Left colon (tissue), 2 donors: ENCODE measurements at regions not wholly inside any gene's neighbourhood (a gene's known extent, or its start where the extent isn't known, plus 50 kb on each side); places are given as distances from the start of the nearest gene placed in this dataset.

Experiments
- ATAC-seq: fragments of 200-7000 bp; cut with Tn5 transposase; one replicate; pipeline ENCODE4 v1.9.1; 2020; ENCODE audit warnings: mild to moderate bottlenecking, moderate library complexity
- DNase-seq, 2 donors: peaks; one replicate each; pipeline ENCODE4 v3.0.0-alpha.2; 2020
- intact Hi-C, 2 donors: fragments of 100-400 bp; cut with DNase I in 1 of 2; cut with micrococcal nuclease in 1 of 2; formaldehyde crosslinking; loops; one replicate each; pipeline versions ENCODE4 v1.11.2 to v1.14.0; 2022; cut with DNase I, micrococcal nuclease
- donor health status: DM: no; HTN: no; CAD: no.
- donor health status: DM: yes; HTN: yes; CAD: no.

DNA sequence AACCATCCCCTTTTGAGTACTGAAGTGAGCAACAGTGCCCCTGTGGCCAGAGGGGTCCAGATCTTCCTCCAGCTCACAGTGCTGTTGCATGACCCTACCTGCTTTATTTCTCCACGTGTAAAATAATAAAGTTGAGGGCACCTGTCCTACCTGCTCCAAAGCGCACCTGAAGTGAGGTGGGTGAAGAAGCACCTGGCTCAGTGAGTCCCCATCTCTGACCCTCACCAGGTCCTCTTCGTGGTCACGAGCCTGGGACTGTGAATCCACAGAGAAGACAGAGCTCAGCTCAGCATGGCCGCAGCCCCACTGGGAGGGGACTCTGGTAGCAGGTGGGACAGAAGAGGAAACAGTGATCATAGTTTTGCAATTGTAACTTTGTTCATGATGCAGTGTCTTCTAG is 976.7 kb upstream of the TMEM132C start:
- no peak for ATAC-seq
- intact Hi-C loops = loop anchor here in 1 of 2 donors (5.0 kb wide), 1 partner anchor 183 kb away; no protein-coding TSS in a partner anchor
- DNase-seq = no peak

DNA sequence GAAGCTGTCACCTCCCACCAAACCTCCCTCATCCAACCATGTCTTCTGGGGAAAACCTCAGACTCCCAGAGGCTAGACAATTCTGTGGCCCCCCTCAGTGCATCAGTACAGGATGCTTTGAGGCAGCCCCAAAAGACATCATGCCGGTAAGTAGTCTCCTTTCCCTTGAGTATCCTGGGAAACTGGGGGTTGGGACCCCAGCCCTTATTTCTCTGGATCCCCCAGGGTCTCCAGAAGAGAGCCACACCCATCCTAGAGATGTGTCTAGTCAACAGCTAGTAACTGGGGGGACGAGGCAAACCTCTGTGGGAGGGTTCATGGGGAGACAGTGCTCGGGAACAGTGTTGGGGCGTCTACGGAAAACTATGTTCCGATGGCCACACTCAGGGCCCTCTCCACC is 974.2 kb upstream of the TMEM132C start:
- no peak for DNase-seq
- intact Hi-C loops = loop anchor here in 1 of 2 donors (5.0 kb wide), 1 partner anchor 185 kb away; no protein-coding TSS in a partner anchor
- ATAC-seq = no peak

DNA sequence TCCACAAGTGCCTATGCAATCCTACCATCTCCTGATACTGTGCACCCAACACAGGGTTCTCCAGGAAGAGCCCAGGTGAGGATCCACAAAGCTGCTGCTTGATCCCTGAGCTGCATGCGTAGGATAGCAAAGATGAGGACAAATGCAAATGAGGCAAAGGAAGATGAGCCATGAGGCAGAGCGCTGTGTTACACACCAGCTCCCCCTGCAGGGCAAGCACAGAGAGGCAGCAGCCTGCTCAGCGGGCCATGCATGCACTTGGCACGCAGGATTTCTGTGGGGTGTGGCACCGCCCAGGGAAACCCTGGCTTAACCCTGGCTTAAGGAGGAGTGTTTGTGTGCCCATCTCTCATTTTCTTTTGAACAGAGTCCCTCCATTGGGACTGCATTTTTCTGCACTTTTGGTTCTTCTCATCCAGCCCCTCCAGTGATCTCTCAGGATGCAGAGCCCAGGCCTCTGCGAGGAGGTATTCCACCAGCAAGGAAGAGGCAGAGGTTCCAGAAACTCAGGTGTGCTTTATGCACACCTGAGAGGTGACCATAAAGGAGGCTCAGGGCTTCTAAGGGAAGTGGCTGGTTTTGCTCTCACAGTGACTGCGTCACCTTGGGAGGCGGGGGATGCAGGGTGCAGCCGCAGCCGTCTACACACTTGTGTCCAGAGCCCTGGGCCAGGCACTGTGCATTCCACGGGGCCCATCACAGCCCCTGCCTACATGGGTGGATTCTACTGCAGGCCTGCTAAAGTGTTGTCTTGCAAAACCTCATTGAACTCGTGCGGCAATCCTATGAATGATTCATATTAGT is 973.3 kb upstream of the TMEM132C start:
- intact Hi-C loops = loop anchor here in 1 of 2 donors (5.0 kb wide), 1 partner anchor 186 kb away; no protein-coding TSS in a partner anchor
- ATAC-seq (peak; percentile 94), DNase-seq (peak in 1 of 2 donors; percentile 59)

DNA sequence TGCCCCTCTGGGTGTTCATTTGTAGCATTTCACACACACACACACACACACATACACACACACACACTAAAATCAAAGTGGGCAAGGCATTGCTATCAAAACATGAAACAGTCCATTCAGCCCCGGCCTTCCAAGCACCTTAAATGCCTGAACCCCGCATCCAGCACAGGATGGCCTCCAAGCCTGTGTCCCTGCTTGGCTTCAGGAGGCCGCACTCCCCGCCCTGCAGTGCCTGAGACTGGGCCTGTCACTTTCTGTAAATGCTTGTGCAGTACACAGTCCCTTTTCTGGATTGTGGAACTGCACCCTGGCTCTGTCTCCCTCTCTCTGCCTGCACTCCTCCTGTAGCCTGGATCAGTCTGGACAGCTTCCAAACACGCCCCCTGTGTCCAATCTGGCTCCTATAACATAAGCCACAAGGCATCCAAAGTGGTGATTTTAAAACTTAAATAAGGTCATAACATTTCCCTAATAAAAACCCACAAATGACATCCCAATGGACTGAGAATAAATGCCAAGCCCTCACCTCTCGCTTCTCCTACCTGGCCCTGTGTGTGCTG is 972.2 kb upstream of the TMEM132C start:
- ATAC-seq (no peak), DNase-seq (no peak)
- intact Hi-C loops = loop anchor here in 1 of 2 donors (5.0 kb wide), 1 partner anchor 187 kb away; no protein-coding TSS in a partner anchor

DNA sequence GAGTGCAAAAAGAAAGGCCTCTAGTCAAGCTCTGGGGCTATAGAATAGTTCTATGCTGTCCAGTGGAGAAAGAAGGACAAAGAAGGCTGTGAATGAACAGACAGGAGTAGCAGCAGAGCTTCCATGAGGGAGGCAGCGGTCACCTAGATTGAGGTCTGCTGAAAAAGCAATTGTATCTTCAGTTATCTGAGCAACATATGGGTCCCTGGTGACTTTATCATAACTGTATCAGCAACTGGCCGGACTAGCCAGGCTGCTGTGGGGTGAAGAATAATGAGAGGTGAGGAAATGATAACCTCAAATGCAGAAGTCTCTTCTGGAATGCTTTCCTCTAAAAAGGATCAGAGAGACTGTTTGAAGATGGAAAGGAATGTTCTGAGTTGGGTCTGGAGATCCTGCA is 971.3 kb upstream of the TMEM132C start:
- intact Hi-C loops = no loop called here
- ATAC-seq = no peak
- DNase-seq = no peak

DNA sequence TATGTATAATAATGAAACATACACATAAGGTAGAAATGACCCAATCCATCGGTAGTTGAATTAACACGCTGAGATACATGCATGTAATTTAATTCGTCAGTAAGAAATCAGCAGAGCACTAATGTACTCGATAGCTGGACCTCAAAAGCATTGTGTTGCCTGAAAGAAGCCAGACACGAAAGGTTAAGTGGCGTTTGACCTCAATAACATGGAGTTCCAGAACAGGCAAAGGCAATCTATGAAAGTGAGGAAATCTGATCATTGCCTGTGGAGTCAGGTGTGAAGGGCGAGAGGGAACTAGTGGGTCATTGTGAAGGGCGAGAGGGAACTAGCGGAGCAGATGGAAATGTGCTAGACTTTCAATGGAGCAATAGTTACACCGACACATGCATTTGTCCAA is 970.4 kb upstream of the TMEM132C start:
- intact Hi-C loops = no loop called here
- no peak for DNase-seq
- ATAC-seq = no peak

DNA sequence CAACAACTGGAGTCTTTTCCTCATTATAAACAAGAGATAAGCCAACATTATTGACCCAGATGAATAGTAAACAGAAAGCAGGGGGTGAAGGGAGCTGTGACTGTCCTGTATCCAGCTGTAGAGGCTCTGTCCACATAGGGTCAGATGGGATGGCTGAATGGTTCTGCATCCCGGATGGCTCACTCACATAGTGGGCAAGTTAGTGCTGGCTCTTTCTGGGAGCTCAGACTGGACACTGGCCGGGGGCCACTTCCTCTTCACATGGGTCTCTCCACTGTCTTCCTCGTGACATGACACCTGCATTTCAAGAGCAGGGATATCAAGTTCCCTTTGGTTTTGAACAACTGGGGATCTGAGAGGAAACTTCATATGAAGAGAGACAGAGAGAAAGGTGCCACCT is 969.6 kb upstream of the TMEM132C start:
- intact Hi-C loops = no loop called here
- DNase-seq = no peak
- no peak for ATAC-seq

DNA sequence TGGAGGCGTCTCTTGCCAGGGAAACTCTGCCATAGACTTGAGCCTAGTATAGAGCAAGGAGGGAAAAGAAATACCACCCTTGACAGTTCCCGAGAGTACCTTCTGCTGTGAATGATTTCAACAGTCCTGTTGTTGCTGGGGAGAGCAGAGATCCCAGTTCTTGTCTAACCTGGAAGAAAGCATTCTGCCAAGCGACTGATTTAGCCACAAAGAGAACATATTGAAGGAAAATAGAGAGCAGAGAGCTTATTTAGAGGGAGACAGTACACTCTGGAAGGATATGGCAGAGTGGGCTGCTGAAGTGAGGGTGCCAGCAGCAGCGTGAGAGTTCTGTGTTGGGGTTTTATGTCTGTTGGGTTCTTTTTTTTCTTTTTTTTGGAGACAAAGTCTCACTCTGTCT is 966.9 kb upstream of the TMEM132C start:
- intact Hi-C loops = no loop called here
- ATAC-seq (no peak), DNase-seq (no peak)

DNA sequence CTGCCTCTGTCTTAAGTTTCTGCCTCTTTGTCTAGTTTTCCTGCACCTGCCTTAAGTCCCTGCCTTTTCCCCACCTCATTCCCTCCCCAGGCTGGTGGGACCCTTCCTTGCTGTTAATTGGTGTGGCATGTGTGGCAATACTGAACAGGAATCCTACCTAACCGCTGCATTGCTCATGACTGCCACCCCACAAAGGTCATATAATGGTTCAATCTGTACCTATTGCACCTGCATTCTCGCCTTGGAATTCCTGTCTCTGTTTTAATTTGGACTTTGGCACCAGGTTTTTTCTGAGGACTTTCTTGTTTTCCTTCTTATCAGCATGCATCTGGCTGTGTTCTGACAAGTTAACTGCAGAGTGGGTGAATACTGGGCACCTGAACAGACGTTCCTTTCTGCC is 966.2 kb upstream of the TMEM132C start:
- DNase-seq = no peak
- intact Hi-C loops = no loop called here

DNA sequence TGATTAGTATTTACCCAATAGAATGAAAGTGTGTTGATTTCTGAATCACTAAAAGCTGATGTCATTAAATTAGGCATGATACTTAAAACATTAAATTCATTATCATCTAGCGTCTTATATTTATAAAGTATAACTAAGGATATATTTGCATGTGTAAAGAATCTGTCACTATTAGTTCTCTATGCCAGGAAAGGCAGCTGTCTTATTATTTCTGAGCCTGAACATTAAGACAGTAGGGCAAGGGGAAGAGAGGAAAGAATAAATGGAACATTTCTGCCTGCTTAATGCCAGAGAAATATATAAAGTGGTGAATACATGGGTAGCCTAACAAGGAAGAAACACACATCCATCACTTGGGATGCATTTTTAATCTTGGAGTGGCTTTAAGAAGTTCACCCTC is 965.1 kb upstream of the TMEM132C start:
- intact Hi-C loops = no loop called here
- DNase-seq = no peak
- ATAC-seq = no peak

More for the DNA sequence above, 966.2 kb upstream of the TMEM132C start:
- peak; percentile 22 for ATAC-seq

DNA sequence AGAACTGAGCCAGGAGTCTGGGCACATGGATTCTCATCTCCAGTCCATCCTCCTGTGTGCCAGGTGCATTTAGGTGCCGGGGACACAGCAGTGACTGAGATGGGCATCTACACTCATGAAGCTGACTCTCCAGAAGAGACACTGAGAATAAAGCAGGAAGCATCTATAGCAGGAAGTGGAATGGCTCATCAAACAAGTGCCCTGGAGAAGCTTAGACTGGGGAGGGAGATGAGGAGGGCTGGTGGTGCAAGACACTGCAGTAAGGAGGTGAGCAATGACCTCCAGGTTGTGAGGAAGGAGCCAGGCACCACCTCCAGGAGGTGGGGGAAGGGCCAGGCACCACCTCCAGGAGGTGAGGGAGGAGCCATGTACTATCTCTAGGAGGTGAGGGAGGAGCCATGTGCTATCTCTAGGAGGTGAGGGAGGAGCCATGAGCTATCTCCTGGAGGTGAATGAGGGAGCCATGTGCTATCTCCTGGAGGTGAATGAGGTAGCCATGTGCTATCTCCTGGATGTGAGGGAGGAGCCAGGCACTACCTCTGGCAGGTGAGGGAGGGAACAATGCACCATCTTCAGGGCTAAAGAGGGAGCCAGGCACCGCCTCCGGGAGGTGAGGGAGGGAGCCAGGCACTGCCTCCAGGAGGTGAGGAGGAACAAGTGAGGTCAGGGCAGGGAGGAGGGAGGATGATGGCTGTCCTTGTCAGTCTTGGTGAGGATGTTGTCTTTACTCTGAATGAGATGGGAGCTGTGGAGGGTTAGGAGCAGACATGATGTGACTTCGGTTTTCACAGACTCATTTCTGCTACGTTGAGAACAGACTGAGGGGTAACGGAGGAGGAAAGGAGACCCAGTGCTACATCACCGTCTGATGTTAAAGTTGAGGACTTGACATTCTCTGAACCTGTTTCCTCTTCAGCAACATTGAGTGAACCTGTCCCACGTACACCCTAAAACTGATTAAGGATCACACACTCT is 961.9 kb upstream of the TMEM132C start:
- intact Hi-C loops = no loop called here
- ATAC-seq = no peak
- DNase-seq = no peak

DNA sequence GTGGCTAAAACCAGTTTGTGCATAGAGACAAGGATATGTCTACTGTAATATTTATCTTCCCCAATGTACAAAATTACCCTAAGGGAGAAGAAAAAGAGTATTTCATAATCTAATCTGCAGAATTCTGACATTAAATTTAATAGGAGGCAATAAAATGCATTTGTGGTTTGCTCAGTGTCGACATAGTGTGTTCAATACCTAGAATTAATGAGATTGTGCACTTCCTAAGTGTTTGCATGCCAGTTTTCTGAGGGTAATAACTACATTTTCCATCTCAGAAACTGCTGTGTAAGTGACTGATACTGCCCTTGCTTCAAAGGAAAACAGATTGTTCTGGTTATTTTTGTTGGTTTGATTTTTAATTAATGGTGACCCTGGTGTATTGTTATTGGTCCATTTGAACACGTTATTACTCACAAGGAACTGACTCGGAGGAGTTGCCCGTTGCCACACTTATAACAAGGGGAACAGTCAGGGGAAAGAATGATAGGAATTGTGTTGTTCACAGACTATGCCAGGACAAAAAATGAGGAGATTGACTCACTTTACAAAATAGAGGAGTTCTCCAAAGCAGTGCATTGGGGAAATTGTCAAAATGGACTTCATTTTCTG is 960.3 kb upstream of the TMEM132C start:
- intact Hi-C loops = no loop called here
- no peak for DNase-seq
- ATAC-seq = no peak

DNA sequence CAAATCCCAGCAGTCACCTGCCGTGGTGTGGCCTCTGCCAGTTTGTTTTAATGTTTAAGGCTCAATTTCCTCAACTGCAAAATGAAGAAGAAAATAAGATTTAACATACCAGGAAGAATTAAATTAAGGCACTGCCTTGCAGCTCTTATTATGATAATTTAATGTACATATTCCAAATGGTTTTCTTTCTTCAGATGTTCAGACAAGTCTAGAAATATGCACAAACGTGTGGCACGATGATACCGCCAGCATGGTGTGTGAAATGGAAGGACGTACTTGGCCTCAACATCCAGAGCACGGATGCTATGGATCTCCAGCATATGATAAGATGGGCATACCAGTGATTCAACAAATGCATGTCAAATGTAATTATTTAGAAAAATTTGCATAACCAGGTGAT is 959.4 kb upstream of the TMEM132C start:
- DNase-seq = no peak
- intact Hi-C loops = no loop called here
- ATAC-seq = no peak

DNA sequence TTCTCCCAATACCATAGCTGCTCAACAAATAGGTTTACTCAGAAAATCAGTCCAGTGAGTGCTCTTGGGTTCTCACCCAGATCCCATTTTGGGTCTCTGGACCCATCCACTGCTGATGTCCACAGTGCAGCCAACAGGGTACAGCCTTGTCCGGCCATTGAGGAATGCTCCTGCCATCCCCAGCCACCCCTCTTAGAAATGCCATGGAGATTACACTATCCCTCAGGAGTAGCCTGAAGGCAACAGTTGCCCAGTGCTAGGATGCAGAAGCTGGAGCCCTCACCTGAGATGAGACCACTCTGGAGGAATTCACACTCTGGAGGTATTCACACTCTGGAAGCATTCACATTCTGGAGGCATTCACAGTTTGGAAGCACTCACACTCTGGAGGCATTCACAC is 958.8 kb upstream of the TMEM132C start:
- intact Hi-C loops = no loop called here
- DNase-seq (no peak), ATAC-seq (no peak)

DNA sequence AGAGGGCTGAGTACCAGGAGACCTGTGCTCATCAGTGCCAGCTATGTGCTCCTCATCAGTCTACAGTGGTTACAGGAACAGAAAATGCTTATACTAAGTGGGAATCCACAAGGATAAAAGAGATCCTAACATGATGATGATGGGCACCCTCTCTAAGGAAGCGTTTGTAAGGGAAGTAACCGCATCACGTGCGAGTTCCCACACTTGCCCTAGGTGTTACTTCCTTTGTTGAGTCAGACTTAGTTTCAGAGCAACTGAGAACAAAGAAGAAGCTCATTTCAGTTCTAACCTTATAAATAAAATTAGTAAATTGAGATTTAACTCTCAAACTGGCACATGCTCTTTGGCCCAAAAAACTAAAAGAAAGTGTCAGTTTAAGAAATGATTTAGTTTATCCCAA is 956.4 kb upstream of the TMEM132C start:
- intact Hi-C loops = no loop called here
- ATAC-seq (no peak), DNase-seq (no peak)

DNA sequence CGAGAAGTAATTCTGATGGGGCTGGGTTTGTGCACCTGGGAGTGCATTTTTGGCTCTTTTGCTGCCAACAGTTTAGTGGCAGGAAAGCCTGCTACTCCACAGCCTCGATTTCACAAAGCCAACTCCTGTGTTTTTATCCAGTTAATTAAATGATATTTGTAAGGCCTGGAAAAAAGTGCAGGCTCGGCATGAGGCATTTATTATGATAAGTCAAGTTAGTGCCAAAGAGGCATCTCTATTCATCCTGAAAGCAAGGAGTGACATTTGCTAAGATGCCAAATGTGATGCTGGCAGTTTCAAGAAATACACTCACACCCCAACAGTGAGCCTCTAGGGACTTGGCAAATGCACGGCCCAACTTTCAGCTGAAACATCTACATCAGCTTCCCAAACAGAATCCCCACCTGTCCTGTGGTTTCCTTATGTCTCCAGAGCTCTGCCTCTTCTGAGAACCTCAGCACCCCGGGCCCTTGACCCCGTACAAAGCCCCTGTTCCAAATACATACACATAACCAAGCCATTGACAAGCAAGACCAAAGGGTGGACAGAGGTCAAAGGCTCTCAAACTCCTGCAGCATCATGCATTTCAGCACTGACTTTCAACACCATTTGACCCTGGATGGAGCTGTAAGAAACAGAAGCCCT is 955.1 kb upstream of the TMEM132C start:
- intact Hi-C loops = no loop called here
- ATAC-seq (no peak), DNase-seq (no peak)

DNA sequence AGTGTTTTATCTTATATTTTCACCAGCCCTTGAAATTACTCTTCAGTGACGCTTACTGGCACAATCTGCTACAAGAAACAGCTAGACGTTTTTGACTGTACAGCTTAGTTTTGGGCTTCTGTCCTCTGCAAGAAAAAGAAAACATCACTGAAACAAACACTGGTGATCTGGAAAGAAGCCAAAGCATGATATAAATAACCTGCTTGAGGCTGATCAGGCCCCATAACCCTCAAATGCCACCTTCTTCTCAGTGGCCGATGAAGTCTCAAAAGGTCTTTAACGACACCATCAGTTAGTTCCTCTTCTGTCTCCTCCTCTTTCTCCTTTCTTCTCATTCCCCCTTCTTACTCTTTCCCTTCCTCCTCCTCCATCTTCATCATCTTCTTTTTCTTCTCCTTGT is 942.3 kb upstream of the TMEM132C start:
- ATAC-seq (no peak), DNase-seq (no peak)
- intact Hi-C loops = no loop called here

DNA sequence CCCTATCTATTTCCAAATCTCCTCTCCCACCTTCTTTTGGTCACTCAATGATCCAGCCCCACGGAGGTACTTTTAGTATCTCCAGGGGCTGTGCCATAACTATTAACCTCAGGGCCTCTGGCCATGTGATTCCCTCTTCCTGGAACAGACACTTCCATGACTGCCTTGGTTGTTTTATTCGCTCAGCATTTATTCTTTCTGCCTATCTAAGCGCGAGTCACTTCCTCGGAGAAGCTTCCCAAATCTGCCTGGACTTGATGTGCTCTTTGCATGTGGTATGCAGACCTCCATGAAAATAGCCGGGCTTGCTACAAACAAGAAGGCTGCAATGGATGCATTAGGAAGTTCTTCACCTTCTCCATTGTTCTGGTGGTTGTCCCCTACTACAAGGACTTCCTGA is 939.0 kb upstream of the TMEM132C start:
- DNase-seq (no peak), ATAC-seq (no peak)
- intact Hi-C loops = no loop called here

DNA sequence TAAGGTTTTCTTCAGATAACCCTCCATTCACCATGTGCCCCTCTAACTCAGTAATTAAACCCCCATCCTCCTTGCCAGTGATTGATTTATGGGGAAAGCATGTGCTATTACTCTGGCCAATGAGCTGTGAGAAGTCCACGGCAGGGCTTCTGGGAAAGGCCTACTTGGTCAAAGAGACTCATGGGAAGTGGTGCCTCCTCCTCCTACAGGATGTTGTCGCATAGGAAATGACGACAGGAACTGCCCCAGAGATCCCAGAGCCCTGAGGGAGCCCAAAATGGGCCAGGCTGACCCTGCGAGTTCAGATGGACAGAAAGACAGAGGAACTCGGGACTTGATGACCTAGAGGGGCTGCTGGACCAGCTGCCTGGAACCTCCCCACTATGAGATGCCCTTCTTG is 938.1 kb upstream of the TMEM132C start:
- DNase-seq = no peak
- no peak for ATAC-seq
- intact Hi-C loops = no loop called here
